HepG2 (cell line): ENCODE measurements at regions not wholly inside any gene's neighbourhood (a gene's known extent, or its start where the extent isn't known, plus 50 kb on each side); places are given as distances from the start of the nearest gene placed in this dataset.

ENCODE experiments used
- CCAR2 ChIP-seq: fragments of 200-400 bp; formaldehyde crosslinking; optimal IDR thresholded peaks from 2 replicates; pipeline ENCODE3; 2018; ENCODE audit warnings: low read depth, mild to moderate bottlenecking, low read length, moderate library complexity
- EZH2 ChIP-seq: conservative IDR thresholded peaks from 2 replicates; pipeline ENCODE4 v1.6.1; 2012; ENCODE audit warnings: mild to moderate bottlenecking, low read depth, low read length, moderate library complexity

DNA sequence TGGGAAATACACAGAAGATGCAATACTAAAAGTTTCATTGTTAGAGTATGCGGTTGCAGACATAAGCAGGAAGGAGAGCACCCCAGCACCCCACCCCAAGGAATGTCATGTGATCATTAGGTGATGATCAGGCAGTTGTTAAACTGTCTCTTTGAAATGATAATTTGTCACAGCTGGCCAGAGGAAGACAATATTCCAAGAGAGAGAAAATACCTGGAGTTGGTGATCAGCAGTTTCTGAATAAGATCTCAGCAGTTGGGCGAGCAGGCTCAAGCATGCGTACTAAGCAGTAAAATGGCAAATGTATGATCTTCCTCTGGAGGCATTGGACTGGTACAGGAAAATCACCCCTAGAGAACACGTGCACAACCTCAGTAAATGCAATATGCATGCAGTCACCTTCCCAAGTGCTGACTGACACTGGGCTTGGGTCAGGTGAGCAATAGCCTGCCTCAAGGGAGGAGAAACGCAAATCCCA is 250.1 kb upstream of the MBL2 start:
- TF ChIP-seq EZH2 = no peak
- no peak for TF ChIP-seq CCAR2
